ENCODE measurements at regions not wholly inside any gene's neighbourhood (a gene's known extent, or its start where the extent isn't known, plus 50 kb on each side); places are given as distances from the start of the nearest gene placed in this dataset.
"Not testable (repeated sequence)": the region's sequence is repeated elsewhere in the genome, so short reads cannot be mapped to it uniquely, and the experiment has no call there.

- not testable (repeated sequence) for TF ChIP-seq POLR2A (IDR thresholded peaks at IDR 0.05; ENCODE audit: low read length); GATA1 (IDR thresholded peaks at IDR 0.05; ENCODE audit: low read depth, low read length)
These were observed 58.8 kb upstream of the SPIN4 start for GRCh38 chrX:63409934-63410333.
